Esophagus (tissue), 2 donors: ENCODE measurements at regions not wholly inside any gene's neighbourhood (a gene's known extent, or its start where the extent isn't known, plus 50 kb on each side); places are given as distances from the start of the nearest gene placed in this dataset.

Experiments used
- H3K27ac ChIP-seq, 2 donors: one replicate each; pipeline ENCODE4 v1.5.1; 2013; ENCODE audit warnings: low read depth in 2 of 2, mild to moderate bottlenecking in 2 of 2, inconsistent platforms in 1 of 2, low read length in 1 of 2, moderate library complexity in 1 of 2
- H3K27me3 ChIP-seq, 2 donors: one replicate each; pipeline ENCODE4 v1.6.1; 2013; ENCODE audit warnings: low read length in 2 of 2, control low read depth in 1 of 2, mild to moderate bottlenecking in 1 of 2; ENCODE audit not compliant: insufficient read depth in 2 of 2, control insufficient read depth in 1 of 2
- H3K36me3 ChIP-seq, 2 donors: one replicate each; pipeline ENCODE4 v1.6.1; 2013; ENCODE audit warnings: low read length in 1 of 2; ENCODE audit not compliant: control insufficient read depth in 2 of 2, insufficient read depth in 2 of 2
- H3K4me1 ChIP-seq, 2 donors: one replicate each; pipeline ENCODE4 v1.6.1; 2013; ENCODE audit warnings: low read length in 1 of 2; ENCODE audit not compliant: control insufficient read depth in 2 of 2, insufficient read depth in 2 of 2
- H3K4me3 ChIP-seq, 2 donors: one replicate each; pipeline ENCODE4 v1.5.1; 2013; ENCODE audit warnings: low read length in 2 of 2, mild to moderate bottlenecking in 2 of 2, low read depth in 1 of 2, moderate library complexity in 1 of 2
- H3K9me3 ChIP-seq, 2 donors: one replicate each; pipeline ENCODE4 v1.6.1; 2013; ENCODE audit warnings: mild to moderate bottlenecking in 2 of 2, low read depth in 1 of 2, low read length in 1 of 2, moderate library complexity in 1 of 2; ENCODE audit not compliant: control insufficient read depth in 2 of 2, insufficient read depth in 1 of 2
- WGBS, 2 donors: extraction: QIAGEN DNeasy Blood & Tissue Kit; methylation state at CpG; one replicate each; pipeline ENCODE4 v1.1.7; 2013; 5-methylcytosine and 5-hydroxymethylcytosine counted together
- donor health status: healthy with polysubstance abuse.
- donor health status: Bipolar disorder and iron deficiency.

DNA sequence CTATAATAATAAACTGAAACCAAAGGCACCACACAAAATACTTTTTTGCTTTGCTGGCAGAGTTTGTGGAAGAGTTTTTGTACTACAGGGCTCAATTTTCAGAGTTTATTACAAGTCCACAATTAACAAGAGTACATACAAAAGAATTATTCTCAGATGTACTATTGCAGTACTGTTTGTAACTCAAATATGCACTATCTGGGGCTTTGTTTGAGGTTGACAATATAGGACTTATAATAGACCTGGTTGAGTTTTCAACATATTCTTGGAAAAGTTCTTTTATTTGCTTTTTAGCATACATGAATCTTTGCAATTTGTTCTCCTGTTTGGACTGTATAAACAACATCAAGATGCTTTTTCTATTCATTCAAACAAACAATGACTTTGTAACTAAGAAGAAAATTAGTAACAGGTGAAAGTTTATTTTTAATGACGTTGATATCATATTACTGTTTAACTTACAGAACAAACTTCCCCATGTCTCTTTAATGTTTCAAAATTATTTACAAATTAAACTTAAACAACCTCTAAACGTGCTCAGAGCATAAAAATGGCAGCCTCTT is 407.4 kb upstream of the PRICKLE1 start:
- Histone ChIP-seq H3K9me3 (no peaks in the 10 kb centered on the region), H3K4me3 (no peak overlapping the region), H3K27ac (no peak overlapping the region), H3K36me3 (no peaks in the 10 kb centered on the region), H3K27me3 (no peaks in the 10 kb centered on the region), H3K4me1 (no peaks in the 10 kb centered on the region)
- 36 to 42% methylated on average over 2 of the region's 2 CpGs for WGBS, 2 donors

DNA sequence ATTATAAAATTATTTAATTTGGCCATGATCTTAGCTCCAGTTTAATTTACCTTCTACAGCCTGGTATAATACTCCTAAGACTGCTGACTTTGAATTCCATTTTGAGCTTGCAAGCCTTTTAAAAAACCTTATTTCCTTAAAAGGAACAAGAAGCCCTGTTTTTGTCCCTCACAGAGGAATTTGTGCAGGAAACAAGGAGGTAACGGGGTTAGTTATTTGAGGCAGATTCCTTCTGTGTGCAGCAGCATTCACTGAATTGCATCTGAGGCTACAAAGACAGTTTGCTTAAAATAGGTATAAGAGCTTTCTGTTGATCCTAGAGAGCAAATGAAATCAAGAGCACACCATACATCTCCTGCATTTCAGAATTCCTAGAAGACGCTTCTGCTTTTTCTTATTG is 403.3 kb upstream of the PRICKLE1 start:
- no peak overlapping the region for H3K27ac ChIP-seq
- H3K27me3 ChIP-seq = no peaks in the 10 kb centered on the region
- no peaks in the 10 kb centered on the region for H3K4me1 ChIP-seq
- H3K9me3 ChIP-seq = no peaks in the 10 kb centered on the region
- no peaks in the 10 kb centered on the region for H3K36me3 ChIP-seq
- 88 to 92% methylated on average over 2 of the region's 2 CpGs for WGBS, 2 donors
- H3K4me3 ChIP-seq = no peak overlapping the region

DNA sequence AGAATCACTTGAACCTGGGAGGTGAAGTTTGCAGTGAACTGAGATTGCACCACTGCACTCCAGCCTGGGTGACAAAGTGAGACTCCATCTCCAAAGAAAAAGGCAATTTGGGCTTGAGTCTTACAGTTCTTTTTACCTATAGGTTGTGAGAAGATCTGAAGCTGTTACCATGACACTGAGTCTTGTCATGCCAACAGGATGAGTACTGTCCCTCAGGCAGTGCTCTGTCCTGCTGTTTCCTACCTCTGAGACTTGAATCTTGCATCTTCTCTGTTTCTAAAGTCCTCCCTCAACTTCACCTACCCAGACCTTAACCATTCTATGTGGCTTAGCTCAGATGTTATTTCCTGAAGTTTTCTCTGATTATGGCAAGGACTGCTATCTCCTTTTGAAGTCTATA is 400.8 kb upstream of the PRICKLE1 start:
- no peak overlapping the region for H3K27ac ChIP-seq
- no peaks in the 10 kb centered on the region for H3K36me3 ChIP-seq
- peaks cover 0 to 2% of the 10 kb centered on the region in 2 donors for H3K9me3 ChIP-seq
- no peak overlapping the region for H3K4me3 ChIP-seq
- no peaks in the 10 kb centered on the region for H3K4me1 ChIP-seq
- no peaks in the 10 kb centered on the region for H3K27me3 ChIP-seq

DNA sequence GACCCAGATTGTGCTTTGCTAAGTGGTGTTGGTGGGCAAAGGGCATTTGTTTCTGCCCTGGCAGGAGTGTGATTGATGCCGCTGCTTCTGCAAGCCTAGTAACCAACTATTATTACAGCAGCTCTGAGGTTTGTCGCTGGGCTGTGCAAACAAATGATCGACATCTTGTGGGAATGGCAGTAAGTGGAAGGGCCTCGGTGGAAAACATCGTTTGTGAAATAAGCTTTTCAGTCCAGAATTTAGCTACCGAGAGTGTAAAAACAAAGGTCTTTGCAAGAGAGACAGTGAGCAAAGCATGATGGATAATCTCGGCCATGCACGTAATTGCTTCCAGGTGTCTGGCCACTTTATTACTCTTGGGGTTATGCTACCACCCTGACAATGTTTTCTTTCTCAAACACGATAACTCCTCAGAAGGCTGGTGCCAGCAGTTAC is 397.7 kb upstream of the PRICKLE1 start:
- 65 to 73% methylated on average over 9 of the region's 9 CpGs for WGBS, 2 donors
- Histone ChIP-seq H3K36me3 (no peaks in the 10 kb centered on the region), H3K27ac (no peak overlapping the region), H3K4me3 (no peak overlapping the region), H3K9me3 (peaks cover 0 to 2% of the 10 kb centered on the region in 2 donors), H3K27me3 (no peaks in the 10 kb centered on the region), H3K4me1 (no peaks in the 10 kb centered on the region)

DNA sequence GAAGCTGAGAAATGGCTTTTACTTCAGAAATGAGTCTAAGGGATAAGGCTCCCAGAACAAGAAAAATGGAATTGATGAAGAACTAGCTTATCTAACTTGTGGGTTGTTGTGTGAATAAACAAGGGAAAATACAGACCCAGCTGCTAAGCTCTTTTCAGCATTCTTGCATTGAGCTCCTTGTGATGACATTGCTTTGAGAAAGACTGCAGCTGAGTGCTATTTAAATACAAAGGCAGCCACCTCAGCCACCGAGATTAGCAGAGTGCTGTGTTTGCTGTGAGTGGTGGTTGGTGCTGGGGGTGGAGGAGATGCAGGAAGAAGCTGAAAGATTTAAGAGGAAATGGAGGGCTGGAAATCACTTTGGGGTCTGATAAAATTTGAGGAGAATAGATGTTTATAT is 396.0 kb upstream of the PRICKLE1 start:
- 29 to 50% methylated on average over 1 of the region's 1 CpG for WGBS, 2 donors
- no peaks in the 10 kb centered on the region for H3K36me3 ChIP-seq
- peaks cover 0 to 2% of the 10 kb centered on the region in 2 donors for H3K9me3 ChIP-seq
- H3K4me3 ChIP-seq = no peak overlapping the region
- H3K27me3 ChIP-seq = no peaks in the 10 kb centered on the region
- H3K27ac ChIP-seq = no peak overlapping the region
- no peaks in the 10 kb centered on the region for H3K4me1 ChIP-seq

DNA sequence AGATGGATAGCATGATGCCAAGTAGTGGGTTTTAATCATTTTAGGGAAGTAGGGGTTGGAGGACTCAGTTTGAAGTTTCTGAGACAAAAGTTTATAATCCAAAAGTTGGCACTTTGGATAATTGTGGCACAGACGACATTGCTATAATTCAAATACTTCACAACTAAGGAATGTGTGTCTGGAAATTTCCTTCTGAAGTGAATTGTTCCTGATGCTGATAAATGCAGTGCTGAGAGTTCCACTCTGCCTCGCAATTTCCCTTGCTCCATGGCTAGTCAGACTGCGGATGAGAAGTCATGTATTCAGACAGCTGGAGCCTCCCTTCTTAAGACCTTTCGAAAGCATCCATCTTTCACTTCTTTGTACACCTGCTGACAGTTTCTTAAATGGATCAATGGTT is 393.3 kb upstream of the PRICKLE1 start:
- Histone ChIP-seq H3K27me3 (no peaks in the 10 kb centered on the region), H3K27ac (no peak overlapping the region), H3K36me3 (no peaks in the 10 kb centered on the region), H3K4me3 (no peak overlapping the region), H3K9me3 (peaks cover 0 to 2% of the 10 kb centered on the region in 2 donors), H3K4me1 (no peaks in the 10 kb centered on the region)
- WGBS, 2 donors = 83 to 85% methylated on average over 4 of the region's 4 CpGs

DNA sequence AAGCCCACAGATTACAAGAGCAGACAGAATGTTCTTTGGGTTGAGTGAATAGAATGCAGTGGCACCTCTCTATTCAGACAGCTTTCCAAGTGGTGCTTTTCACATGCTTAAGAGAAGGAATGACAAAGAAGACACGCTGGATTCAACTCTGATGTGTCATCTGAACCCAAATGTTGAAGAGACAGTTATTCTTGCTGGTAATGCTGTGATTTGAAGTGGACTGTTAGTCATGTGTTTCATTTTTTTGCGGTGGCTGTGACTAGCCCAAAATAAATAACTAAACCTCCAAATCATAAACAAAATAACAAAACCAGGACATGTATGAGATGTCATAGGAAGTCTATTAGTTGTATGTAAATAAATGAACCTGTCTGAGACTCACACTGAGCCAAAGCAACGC is 391.8 kb upstream of the PRICKLE1 start:
- Histone ChIP-seq H3K27ac (no peak overlapping the region), H3K36me3 (no peaks in the 10 kb centered on the region), H3K9me3 (no peaks in the 10 kb centered on the region), H3K4me3 (no peak overlapping the region), H3K4me1 (no peaks in the 10 kb centered on the region), H3K27me3 (no peaks in the 10 kb centered on the region)
- WGBS, 2 donors = 75 to 83% methylated on average over 3 of the region's 3 CpGs

DNA sequence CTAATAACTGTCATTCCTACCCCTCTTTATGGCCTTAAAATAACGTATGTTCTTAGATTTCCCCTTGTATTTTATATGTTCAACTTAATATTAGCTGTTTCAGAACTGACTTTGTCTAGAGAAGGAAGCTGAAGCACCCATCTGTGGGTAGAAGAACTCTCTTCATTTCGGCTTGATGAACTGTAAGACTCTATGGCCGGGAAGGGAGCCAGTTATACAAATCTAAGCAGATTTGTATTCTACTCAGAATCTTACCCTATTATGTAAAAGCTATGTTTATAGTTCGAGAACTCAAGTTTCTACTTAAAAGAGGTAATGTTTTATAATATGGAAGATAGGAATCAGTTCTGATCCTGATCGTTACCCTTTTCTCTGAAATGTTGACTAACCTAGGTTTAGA is 390.9 kb upstream of the PRICKLE1 start:
- Histone ChIP-seq H3K4me1 (no peaks in the 10 kb centered on the region), H3K27ac (no peak overlapping the region), H3K36me3 (no peaks in the 10 kb centered on the region), H3K9me3 (no peaks in the 10 kb centered on the region), H3K27me3 (no peaks in the 10 kb centered on the region), H3K4me3 (no peak overlapping the region)
- 83 to 88% methylated on average over 5 of the region's 5 CpGs for WGBS, 2 donors

DNA sequence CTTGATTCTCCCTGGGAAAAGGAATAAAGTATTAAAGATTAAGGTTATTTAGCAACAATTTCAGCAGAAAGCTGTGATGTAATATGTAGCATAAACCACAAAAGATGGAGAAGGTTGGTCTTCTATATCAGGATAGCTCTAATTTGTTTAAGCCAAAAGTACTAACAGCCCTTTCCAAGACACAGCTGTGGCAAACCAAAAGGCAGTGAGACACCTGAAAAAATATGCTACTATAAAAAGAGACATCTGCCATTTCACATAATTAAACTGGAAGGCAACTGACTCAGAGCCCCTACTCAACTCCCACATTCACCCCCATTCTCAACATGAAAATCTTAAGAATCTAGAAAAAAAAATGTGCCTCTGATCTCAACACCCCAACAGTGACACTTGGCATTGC is 390.2 kb upstream of the PRICKLE1 start:
- H3K27me3 ChIP-seq = no peaks in the 10 kb centered on the region
- H3K4me1 ChIP-seq = no peaks in the 10 kb centered on the region

DNA sequence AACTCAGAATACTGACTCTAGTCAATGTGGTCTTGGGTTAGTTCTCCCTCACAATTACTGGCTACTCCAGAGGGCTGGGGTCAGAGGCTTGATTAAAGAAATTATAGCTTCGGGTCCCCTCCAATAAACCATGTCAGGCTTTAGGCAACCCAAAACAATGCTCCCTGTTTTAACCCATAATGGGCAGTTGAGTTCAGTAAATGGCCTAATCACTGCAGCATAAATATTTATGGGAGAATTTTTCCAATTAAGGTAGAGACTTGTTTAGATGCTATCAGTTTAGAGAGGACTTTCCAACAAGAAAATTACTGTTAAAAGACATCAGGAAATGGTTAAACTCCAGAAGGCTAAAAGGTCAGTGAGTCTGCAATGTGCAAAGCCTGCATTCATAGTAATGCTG is 389.2 kb upstream of the PRICKLE1 start:
- no peaks in the 10 kb centered on the region for H3K27me3 ChIP-seq
- H3K4me3 ChIP-seq = no peak overlapping the region
- 72 to 75% methylated on average over 1 of the region's 1 CpG for WGBS, 2 donors
- no peaks in the 10 kb centered on the region for H3K36me3 ChIP-seq
- no peak overlapping the region for H3K27ac ChIP-seq
- no peaks in the 10 kb centered on the region for H3K4me1 ChIP-seq
- H3K9me3 ChIP-seq = no peaks in the 10 kb centered on the region

More for the DNA sequence above, 390.2 kb upstream of the PRICKLE1 start:
- no peaks in the 10 kb centered on the region for H3K9me3 ChIP-seq
- no peak overlapping the region for H3K4me3 ChIP-seq
- H3K36me3 ChIP-seq = no peaks in the 10 kb centered on the region
- H3K27ac ChIP-seq = no peak overlapping the region
